ENCODE measurements at regions not wholly inside any gene's neighbourhood (a gene's known extent, or its start where the extent isn't known, plus 50 kb on each side); places are given as distances from the start of the nearest gene placed in this dataset.

DNA sequence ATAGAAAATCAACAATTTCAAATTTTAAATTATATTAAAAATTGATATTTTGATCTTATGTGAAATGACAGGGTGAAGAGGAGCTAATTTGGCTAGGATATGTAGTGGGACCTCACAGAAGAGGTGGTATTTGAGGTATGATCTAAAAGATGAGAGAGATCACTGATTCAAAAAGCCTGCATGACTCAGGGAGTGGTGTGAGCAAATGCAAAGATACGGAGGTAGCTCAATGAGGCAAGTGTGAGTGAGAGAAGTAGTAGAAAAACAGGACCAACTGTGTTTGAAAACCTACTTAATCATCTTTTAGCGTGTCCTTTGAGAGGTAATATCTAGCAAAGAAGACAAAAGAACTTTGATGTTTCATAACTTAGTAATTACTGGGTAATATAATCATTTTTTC lies 557.5 kb downstream of the DSC3 start (continued):
- TF ChIP-seq NRF1 (IDR thresholded peaks at IDR 0.05; ENCODE audit: low read depth, low read length) = no peak
- no peak for TF ChIP-seq HDAC6 (IDR thresholded peaks at IDR 0.05; ENCODE audit: low read depth, low read length)
